Muscle layer of colon (tissue), 2 donors: ENCODE measurements at regions not wholly inside any gene's neighbourhood (a gene's known extent, or its start where the extent isn't known, plus 50 kb on each side); places are given as distances from the start of the nearest gene placed in this dataset.

Source experiments
- H3K27ac ChIP-seq: one replicate; pipeline ENCODE4 v1.7.0; 2013; ENCODE audit warnings: low read depth, mild to moderate bottlenecking, low read length, moderate library complexity
- H3K27me3 ChIP-seq, 2 donors: one replicate each; pipeline ENCODE4 v1.7.0; 2013; ENCODE audit warnings: low read length in 2 of 2, mild to moderate bottlenecking in 2 of 2; ENCODE audit not compliant: insufficient read depth in 2 of 2, control insufficient read depth in 1 of 2
- H3K36me3 ChIP-seq: one replicate; pipeline ENCODE4 v1.7.0; 2013; ENCODE audit warnings: mild to moderate bottlenecking, low read length; ENCODE audit not compliant: insufficient read depth
- H3K4me1 ChIP-seq: one replicate; pipeline ENCODE4 v1.7.0; 2013; ENCODE audit warnings: mild to moderate bottlenecking, low read length; ENCODE audit not compliant: insufficient read depth
- H3K4me3 ChIP-seq, 2 donors: one replicate each; pipeline ENCODE4 v1.7.0; 2013; ENCODE audit warnings: low read length in 2 of 2, low read depth in 1 of 2, mild to moderate bottlenecking in 1 of 2, moderate library complexity in 1 of 2
- H3K9ac ChIP-seq: one replicate; pipeline ENCODE4 v1.7.0; 2013; ENCODE audit warnings: low read length
- H3K9me3 ChIP-seq: one replicate; pipeline ENCODE4 v1.7.0; 2013; ENCODE audit warnings: mild to moderate bottlenecking, low read length
- donor health status: abdominal sarcoma.
- donor health status: Adenocarcinoma of cecum.

DNA sequence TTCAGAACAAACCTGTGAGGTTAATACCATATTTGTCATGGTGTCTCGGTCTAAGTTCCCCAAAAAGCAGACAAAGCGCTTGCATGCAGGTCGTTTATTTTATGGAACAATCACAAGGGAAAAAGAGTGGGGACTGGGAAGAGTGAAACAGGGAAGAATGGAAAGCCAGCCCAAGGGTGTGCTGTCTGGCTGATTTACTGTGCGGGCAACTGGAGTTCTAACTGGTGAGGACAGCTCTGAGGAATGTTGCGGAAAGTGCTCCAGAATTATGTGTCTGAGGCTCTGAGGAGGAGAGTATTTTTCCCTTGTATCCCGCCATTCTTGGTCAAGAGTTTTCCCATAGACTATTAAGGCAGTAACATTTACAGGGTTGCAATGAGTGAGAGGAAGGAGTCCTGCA lies 465.4 kb downstream of the RMST start:
- Histone ChIP-seq H3K9me3 (no peaks in the 10 kb centered on the region), H3K36me3 (no peaks in the 10 kb centered on the region), H3K4me3 (no peak overlapping the region), H3K27ac (no peak overlapping the region), H3K4me1 (peaks cover 6% of the 10 kb centered on the region), H3K9ac (no peak overlapping the region), H3K27me3 (no peaks in the 10 kb centered on the region)

DNA sequence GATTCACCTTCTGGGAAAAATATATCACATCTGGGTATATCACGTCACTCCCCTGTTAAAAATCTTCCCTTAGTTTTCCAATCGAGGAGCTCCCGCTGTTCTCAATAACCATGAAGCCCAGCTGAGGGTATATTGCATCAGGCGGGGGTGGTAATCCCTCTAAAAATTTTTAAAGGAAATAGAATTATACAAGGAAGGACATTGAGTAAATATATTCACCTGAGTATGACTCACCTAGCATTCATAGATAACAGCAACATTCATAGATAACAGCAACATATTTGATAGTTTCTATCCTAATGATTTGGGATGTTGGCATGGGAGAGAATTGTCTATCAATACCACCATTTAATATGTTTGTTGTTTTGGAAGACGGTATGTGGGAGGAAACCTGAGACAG lies 473.6 kb downstream of the RMST start:
- Histone ChIP-seq H3K27me3 (no peaks in the 10 kb centered on the region), H3K4me1 (peaks cover 5% of the 10 kb centered on the region), H3K4me3 (no peak overlapping the region), H3K27ac (no peak overlapping the region), H3K9me3 (no peaks in the 10 kb centered on the region), H3K36me3 (no peaks in the 10 kb centered on the region), H3K9ac (no peak overlapping the region)

DNA sequence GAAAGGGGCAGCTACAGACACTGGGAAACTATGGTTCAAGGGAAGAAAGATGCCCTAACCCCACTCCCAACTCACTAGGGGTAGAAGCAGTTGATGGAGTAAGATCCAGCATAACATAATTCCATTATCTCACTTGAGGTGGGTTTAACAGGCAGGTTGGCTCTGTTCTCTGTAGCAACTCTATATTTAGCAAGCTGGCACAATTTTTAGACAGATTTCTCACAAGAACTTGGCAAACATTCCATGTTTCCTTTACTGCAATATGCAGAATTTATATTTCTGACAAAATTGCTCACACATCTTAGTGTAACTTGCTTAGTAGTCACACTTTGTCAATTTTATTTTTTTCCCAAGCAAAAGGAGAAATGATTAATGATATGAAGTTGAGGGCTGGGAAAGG lies 475.4 kb downstream of the RMST start:
- Histone ChIP-seq H3K4me3 (no peak overlapping the region), H3K27ac (no peak overlapping the region), H3K9ac (no peak overlapping the region)

DNA sequence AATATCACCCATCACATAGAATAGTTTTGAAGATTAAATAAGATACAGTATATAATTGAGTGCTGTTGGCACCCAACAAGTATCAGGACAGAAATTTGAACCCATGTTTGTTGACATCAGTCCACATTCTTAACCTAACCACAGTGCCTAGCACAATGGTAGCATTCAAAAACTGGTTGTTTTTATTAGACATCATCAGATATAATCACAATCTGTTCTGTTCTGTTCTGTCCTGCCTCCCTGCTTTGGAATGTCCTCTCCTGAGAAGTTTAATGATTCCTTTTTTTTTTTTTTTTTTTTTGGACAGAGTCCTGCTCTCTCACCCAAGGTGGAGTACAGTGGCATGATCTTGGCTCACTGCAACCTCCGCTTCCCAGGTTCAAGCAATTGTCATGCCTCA lies 476.6 kb downstream of the RMST start:
- H3K4me3 ChIP-seq, result no peak overlapping the region
- H3K27ac ChIP-seq, result no peak overlapping the region
- H3K9me3 ChIP-seq, result no peaks in the 10 kb centered on the region
- H3K36me3 ChIP-seq, result no peaks in the 10 kb centered on the region
- H3K27me3 ChIP-seq, result no peaks in the 10 kb centered on the region
- H3K4me1 ChIP-seq, result peaks cover 5% of the 10 kb centered on the region
- H3K9ac ChIP-seq, result no peak overlapping the region

More for the DNA sequence above, 475.4 kb downstream of the RMST start:
- H3K27me3 ChIP-seq, result no peaks in the 10 kb centered on the region
- H3K4me1 ChIP-seq, result peaks cover 5% of the 10 kb centered on the region
- H3K36me3 ChIP-seq, result no peaks in the 10 kb centered on the region
- H3K9me3 ChIP-seq, result no peaks in the 10 kb centered on the region

DNA sequence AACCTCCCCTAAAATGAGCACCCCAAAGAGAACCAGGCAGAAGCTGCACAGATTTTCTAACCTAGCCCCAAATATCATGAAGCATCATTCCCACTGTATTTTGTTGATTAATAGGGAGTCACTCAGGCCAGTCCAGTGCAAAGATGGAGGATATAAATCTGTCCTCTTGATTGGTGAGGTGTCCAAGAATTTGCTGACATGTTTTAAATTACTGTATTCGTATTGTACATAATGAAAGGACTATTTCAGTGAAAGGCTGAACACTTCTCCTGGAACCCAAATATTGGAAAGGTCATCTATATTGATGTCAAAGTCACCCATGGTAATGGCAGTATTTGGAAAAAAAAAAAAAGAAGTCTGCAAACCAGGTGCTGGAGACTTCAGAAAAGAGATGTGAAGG lies 477.5 kb downstream of the RMST start:
- no peaks in the 10 kb centered on the region for H3K36me3 ChIP-seq
- no peak overlapping the region for H3K27ac ChIP-seq
- no peaks in the 10 kb centered on the region for H3K27me3 ChIP-seq
- H3K4me3 ChIP-seq, result no peak overlapping the region
- peaks cover 5% of the 10 kb centered on the region for H3K4me1 ChIP-seq
- H3K9me3 ChIP-seq, result no peaks in the 10 kb centered on the region
- no peak overlapping the region for H3K9ac ChIP-seq

DNA sequence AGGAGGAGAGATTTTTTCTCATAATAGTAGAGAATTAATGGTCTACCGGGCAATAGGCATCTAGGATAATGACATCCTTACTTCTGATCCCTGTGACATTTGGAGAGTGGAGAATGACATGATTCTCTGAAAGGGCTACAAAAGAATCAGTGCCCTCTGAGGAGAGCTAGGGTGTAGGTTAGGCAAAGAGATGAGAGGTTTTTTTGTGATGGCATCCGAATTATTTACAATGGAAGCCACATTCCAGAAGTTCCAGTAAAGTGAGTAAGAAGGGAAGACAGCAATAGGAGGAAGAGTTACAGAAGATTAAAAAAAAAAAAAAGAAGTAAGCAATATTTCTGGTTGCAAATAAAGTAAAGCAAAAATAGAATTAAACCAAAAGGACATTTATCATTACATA lies 478.0 kb downstream of the RMST start:
- Histone ChIP-seq H3K4me1 (peaks cover 5% of the 10 kb centered on the region), H3K27me3 (no peaks in the 10 kb centered on the region), H3K9ac (no peak overlapping the region), H3K4me3 (no peak overlapping the region), H3K27ac (no peak overlapping the region), H3K36me3 (no peaks in the 10 kb centered on the region), H3K9me3 (no peaks in the 10 kb centered on the region)

DNA sequence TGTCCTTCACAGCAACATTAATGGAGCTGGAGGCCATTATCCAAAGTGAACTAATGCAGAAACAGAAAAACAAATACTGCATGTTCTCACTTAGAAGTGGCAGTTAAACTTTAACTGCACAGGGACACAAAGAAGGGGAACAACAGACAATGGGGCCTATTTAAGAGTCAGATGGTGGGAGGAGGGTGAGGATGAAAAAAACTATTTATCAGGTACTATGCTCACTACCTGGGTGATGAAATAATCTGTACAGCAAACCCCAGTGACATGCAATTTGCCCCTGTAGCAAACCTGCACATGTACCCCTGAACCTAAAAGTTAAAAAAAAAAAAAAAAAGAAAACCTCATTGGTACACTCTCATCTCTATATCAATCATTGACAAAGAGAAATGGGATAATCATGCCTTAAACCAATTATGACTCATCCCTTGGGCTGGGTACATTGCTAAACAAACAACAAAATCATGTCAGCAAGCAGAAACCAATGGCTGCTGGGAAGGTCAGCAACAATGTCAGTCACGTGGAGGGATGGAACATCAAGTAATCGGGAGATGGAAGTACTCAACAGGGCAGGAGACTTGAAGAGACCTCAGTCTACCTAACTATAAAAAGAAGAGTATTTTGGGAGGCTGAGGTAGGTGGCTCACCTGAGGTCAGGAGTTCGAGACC lies 479.2 kb downstream of the RMST start:
- Histone ChIP-seq H3K36me3 (no peaks in the 10 kb centered on the region), H3K27ac (no peak overlapping the region), H3K9ac (no peak overlapping the region), H3K27me3 (no peaks in the 10 kb centered on the region), H3K4me1 (peaks cover 5% of the 10 kb centered on the region), H3K9me3 (no peaks in the 10 kb centered on the region), H3K4me3 (no peak overlapping the region)

DNA sequence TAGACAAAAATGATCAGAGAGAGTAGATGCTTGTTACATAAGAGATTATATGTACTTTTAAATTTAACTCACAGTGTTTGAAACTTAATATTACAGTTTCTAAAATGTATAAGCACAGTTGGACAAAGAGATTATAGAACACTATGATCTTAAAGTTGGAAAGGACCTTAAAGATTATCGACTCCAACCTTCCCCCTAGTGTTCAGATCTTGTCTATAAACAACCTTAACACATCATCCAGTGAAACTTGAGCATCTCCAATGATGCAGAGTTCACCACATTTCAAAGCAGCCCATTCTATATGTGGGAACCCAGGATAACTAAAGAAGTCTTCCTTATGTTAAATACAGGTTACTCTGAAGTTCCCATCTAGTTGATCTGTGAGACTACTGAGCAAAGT lies 480.8 kb downstream of the RMST start:
- H3K27ac ChIP-seq, result no peak overlapping the region

DNA sequence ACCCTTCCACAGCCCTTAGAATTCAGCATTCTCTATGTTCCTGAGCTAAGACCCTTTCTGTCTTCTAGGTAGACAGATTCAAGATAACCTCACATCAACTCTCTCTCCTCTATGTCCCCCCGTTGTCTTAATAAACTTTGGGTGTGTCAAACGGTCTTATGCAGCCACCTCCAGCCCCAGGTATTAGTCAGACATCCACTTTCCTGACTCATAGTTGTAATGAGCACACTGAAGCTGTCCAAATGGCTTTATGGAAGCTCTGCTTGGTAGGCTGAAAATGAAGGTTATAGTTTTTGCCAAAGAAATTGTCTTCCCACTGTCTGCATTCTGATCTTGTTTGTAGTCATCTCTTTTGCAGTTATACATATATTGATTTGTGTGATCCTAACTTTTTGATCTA lies 482.0 kb downstream of the RMST start:
- Histone ChIP-seq H3K9me3 (no peaks in the 10 kb centered on the region), H3K27ac (no peak overlapping the region), H3K4me1 (no peaks in the 10 kb centered on the region), H3K36me3 (no peaks in the 10 kb centered on the region), H3K9ac (no peak overlapping the region), H3K4me3 (no peak overlapping the region), H3K27me3 (no peaks in the 10 kb centered on the region)

More for the DNA sequence above, 480.8 kb downstream of the RMST start:
- Histone ChIP-seq H3K27me3 (no peaks in the 10 kb centered on the region), H3K4me1 (no peaks in the 10 kb centered on the region), H3K4me3 (no peak overlapping the region), H3K9me3 (no peaks in the 10 kb centered on the region), H3K36me3 (no peaks in the 10 kb centered on the region), H3K9ac (no peak overlapping the region)

DNA sequence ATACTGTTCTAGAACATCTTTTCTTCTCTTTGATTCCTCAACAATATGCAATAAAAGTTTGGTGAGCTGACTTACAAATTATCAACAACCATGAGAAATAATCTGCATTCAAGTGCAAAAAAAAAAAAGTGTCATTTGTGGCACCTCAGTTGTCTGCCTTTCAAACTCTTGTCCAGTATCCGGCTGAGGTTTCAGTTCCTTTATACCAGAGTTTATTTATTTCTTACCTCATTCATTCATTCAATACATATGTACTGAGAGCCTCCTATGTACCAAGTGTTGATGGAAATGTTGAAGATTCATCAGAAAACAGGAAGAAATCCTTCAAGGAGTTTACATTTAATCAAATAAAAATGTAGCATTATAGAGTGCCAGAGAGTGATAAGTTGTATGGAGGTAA lies 484.1 kb downstream of the RMST start:
- H3K4me3 ChIP-seq, result no peak overlapping the region
- H3K4me1 ChIP-seq, result no peaks in the 10 kb centered on the region
- no peaks in the 10 kb centered on the region for H3K36me3 ChIP-seq
- H3K27me3 ChIP-seq, result no peaks in the 10 kb centered on the region
- H3K9me3 ChIP-seq, result no peaks in the 10 kb centered on the region
- H3K9ac ChIP-seq, result no peak overlapping the region
- H3K27ac ChIP-seq, result no peak overlapping the region

DNA sequence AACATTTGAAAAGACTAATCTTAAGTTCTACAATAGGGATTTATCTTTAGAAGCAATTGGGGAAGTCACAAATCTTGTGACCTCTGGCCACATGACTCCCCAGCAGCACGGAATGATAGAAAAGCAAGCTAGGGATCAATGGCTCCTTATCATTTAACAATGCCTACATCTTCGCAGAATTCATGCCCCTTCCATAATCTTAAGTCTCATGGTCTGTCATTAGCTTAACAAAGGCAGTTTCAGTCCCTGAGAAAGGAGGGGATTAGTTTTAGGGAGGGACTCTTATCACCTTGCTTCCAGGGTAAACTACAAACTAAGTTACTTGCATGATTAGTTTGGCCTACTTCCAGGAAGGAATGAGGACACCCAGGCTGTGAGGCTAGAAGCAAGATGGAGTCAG lies 486.0 kb downstream of the RMST start:
- Histone ChIP-seq H3K4me3 (no peak overlapping the region), H3K36me3 (no peaks in the 10 kb centered on the region), H3K27ac (no peak overlapping the region), H3K9ac (no peak overlapping the region), H3K27me3 (no peaks in the 10 kb centered on the region), H3K9me3 (no peaks in the 10 kb centered on the region), H3K4me1 (no peaks in the 10 kb centered on the region)

DNA sequence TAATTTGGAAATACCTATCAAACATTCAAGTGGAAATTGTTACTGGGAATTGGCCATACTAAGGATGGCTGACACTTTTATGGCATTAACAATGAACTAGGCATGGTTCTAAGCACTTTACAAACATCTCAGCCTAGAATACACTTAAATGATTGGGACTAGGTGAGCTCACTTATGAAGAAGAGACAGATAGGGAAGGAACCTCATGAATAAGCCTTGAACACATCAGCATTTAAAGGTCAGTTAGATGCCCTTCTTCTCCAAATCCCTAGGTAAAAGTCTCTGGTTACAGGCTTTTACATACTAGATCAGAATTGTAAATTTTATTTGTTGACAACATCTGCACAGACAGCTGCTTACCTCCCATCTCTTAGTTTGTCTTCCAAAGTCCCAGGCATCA lies 488.6 kb downstream of the RMST start:
- H3K27me3 ChIP-seq, result no peaks in the 10 kb centered on the region
- no peaks in the 10 kb centered on the region for H3K4me1 ChIP-seq
- H3K4me3 ChIP-seq, result no peak overlapping the region
- no peak overlapping the region for H3K9ac ChIP-seq
- no peaks in the 10 kb centered on the region for H3K36me3 ChIP-seq
- no peaks in the 10 kb centered on the region for H3K9me3 ChIP-seq
- H3K27ac ChIP-seq, result no peak overlapping the region
